OCI-LY3 (cell line): ENCODE measurements at regions not wholly inside any gene's neighbourhood (a gene's known extent, or its start where the extent isn't known, plus 50 kb on each side); places are given as distances from the start of the nearest gene placed in this dataset.

ENCODE experiments used
- EZH2phosphoT487 ChIP-seq: fragments of 200-600 bp; shearing (Covaris generic); IDR thresholded peaks from 2 replicates; pipeline ENCODE4 v1.6.1; 2018; ENCODE audit warnings: antibody characterized with exemption, mixed run types, low read depth
- TF ChIP-seq, protein P1 (sequence below): fragments of 200-600, 300-600 bp; sonication (generic); IDR thresholded peaks from 2 replicates; pipeline ENCODE4 v1.5.1; 2014; ENCODE audit warnings: antibody characterized with exemption, low read length, low read depth

DNA sequence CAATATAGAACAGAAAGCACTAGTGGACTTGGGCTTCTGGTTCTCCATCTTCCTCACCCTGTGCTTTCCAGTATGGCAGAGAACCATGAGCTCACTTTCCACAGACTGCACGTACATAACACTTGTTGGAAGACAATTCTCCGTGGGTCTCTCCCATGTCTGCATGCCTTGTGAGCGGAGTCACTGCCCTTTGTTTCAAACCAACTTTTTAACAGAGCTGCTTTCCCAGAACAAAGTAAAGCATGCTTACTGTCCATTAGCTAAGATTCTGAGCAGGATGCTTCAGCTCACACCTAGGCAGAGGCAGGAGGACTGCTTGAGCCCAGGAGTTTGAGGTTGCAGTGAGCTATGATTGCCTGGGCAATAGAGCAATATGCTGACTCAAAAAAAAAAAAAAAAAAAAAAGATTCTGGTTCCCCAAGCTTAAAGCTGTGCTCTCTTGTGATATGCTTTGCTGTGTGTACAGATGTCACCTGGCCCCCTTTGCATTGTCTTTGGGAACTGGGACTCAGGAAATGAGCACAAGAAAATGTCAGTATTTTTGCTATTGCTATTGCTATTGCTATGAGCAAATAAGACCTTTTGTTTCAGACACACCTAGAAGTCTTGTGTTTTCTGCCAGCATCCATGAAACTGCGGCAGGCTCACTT is 54.6 kb upstream of the PTGR2 start:
- TF ChIP-seq, protein P1, sequence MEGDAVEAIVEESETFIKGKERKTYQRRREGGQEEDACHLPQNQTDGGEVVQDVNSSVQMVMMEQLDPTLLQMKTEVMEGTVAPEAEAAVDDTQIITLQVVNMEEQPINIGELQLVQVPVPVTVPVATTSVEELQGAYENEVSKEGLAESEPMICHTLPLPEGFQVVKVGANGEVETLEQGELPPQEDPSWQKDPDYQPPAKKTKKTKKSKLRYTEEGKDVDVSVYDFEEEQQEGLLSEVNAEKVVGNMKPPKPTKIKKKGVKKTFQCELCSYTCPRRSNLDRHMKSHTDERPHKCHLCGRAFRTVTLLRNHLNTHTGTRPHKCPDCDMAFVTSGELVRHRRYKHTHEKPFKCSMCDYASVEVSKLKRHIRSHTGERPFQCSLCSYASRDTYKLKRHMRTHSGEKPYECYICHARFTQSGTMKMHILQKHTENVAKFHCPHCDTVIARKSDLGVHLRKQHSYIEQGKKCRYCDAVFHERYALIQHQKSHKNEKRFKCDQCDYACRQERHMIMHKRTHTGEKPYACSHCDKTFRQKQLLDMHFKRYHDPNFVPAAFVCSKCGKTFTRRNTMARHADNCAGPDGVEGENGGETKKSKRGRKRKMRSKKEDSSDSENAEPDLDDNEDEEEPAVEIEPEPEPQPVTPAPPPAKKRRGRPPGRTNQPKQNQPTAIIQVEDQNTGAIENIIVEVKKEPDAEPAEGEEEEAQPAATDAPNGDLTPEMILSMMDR, result no peak
- TF ChIP-seq EZH2phosphoT487, result no peak
